GM21619 (cell line): ENCODE measurements at regions not wholly inside any gene's neighbourhood (a gene's known extent, or its start where the extent isn't known, plus 50 kb on each side); places are given as distances from the start of the nearest gene placed in this dataset.

Experiments used
- ATAC-seq: cut with Tn5 transposase; IDR thresholded peaks from one replicate; pipeline ENCODE4 v1.9.1; 2021; ENCODE audit not compliant: unreplicated experiment

- no peak for ATAC-seq
Observed at GRCh38 chr9:80191108-80191507, 619.3 kb downstream of the TLE4 start.

- ATAC-seq, result no peak
Observed at GRCh38 chr9:80188579-80188978, 616.8 kb downstream of the TLE4 start.

- no peak for ATAC-seq
Observed at GRCh38 chr9:80185112-80185738, 613.5 kb downstream of the TLE4 start.

- no peak for ATAC-seq
Observed at GRCh38 chr9:80177949-80178480, 606.2 kb downstream of the TLE4 start.

GRCh38 chr9:80175286-80176150, 603.8 kb downstream of the TLE4 start:
- peak; percentile 75 for ATAC-seq

GRCh38 chr9:80163889-80164288, 592.1 kb downstream of the TLE4 start:
- ATAC-seq, result peak; percentile 69

- ATAC-seq, result no peak
Observed at GRCh38 chr9:80158554-80159170, 586.9 kb downstream of the TLE4 start.

- ATAC-seq, result no peak
Observed at GRCh38 chr9:80158131-80158530, 586.4 kb downstream of the TLE4 start.

GRCh38 chr9:80157561-80157983, 585.8 kb downstream of the TLE4 start:
- no peak for ATAC-seq

GRCh38 chr9:80156756-80157472, 585.1 kb downstream of the TLE4 start:
- peak; percentile 76 for ATAC-seq

GRCh38 chr9:80156262-80156661, 584.5 kb downstream of the TLE4 start:
- ATAC-seq, result peak; percentile 1

- no peak for ATAC-seq
Observed at GRCh38 chr9:80147866-80148265, 576.1 kb downstream of the TLE4 start.

GRCh38 chr9:80146466-80146865, 574.7 kb downstream of the TLE4 start:
- ATAC-seq, result no peak

- no peak for ATAC-seq
Observed at GRCh38 chr9:80144856-80145255, 573.1 kb downstream of the TLE4 start.

GRCh38 chr9:80144406-80144805, 572.6 kb downstream of the TLE4 start:
- no peak for ATAC-seq

- peak; percentile 94 for ATAC-seq
Observed at GRCh38 chr9:80143899-80144298, 572.1 kb downstream of the TLE4 start.

GRCh38 chr9:80134487-80134886, 562.7 kb downstream of the TLE4 start:
- peak; percentile 99 for ATAC-seq

GRCh38 chr9:80131627-80132026, 559.9 kb downstream of the TLE4 start:
- no peak for ATAC-seq

GRCh38 chr9:80127920-80128319, 556.2 kb downstream of the TLE4 start:
- no peak for ATAC-seq

GRCh38 chr9:80125731-80126264, 554.0 kb downstream of the TLE4 start:
- no peak for ATAC-seq

- no peak for ATAC-seq
Observed at GRCh38 chr9:80117031-80117430, 545.3 kb downstream of the TLE4 start.
